H9 (cell line): ENCODE measurements at regions not wholly inside any gene's neighbourhood (a gene's known extent, or its start where the extent isn't known, plus 50 kb on each side); places are given as distances from the start of the nearest gene placed in this dataset.

ENCODE experiments used
- DNase-seq: peaks from one replicate; pipeline ENCODE4 v3.0.0-alpha.2; 2017
- H2AFZ ChIP-seq: one replicate; pipeline ENCODE4 v1.6.1; 2013; ENCODE audit warnings: mild to moderate bottlenecking, low read length, control low read depth, moderate library complexity
- H2AK5ac ChIP-seq: 2 replicates; pipeline ENCODE4 v1.6.1; 2013; ENCODE audit warnings: low read length, control low read depth, mixed read lengths; ENCODE audit not compliant: insufficient read length
- H2BK120ac ChIP-seq: one replicate; pipeline ENCODE4 v1.6.1; 2013; ENCODE audit warnings: low read depth, mild to moderate bottlenecking, low read length, control low read depth, inconsistent platforms; ENCODE audit not compliant: poor library complexity, severe bottlenecking
- H2BK12ac ChIP-seq: 2 replicates; pipeline ENCODE4 v1.6.1; 2013; ENCODE audit warnings: low read length, control low read depth, mixed read lengths, low read depth; ENCODE audit not compliant: insufficient read length
- H2BK15ac ChIP-seq: 2 replicates; pipeline ENCODE4 v1.6.1; 2013; ENCODE audit warnings: low read depth, low read length, control low read depth
- H2BK20ac ChIP-seq: one replicate; pipeline ENCODE4 v1.6.1; 2013; ENCODE audit warnings: low read depth, mild to moderate bottlenecking, low read length, control low read depth, inconsistent platforms; ENCODE audit not compliant: poor library complexity, severe bottlenecking
- H2BK5ac ChIP-seq: 2 replicates; pipeline ENCODE4 v1.6.1; 2013; ENCODE audit warnings: low read length, control low read depth, mixed read lengths; ENCODE audit not compliant: insufficient read length
- H3K14ac ChIP-seq: 2 replicates; pipeline ENCODE4 v1.6.1; 2013; ENCODE audit warnings: low read length, control low read depth; ENCODE audit not compliant: insufficient read depth
- H3K18ac ChIP-seq: 2 replicates; pipeline ENCODE4 v1.6.1; 2013; ENCODE audit warnings: low read depth, mild to moderate bottlenecking, mixed read lengths, low read length, control low read depth; ENCODE audit not compliant: insufficient read length
- H3K23ac ChIP-seq: 2 replicates; pipeline ENCODE4 v1.6.1; 2013; ENCODE audit warnings: low read length, control low read depth, mixed read lengths, low read depth; ENCODE audit not compliant: insufficient read length
- H3K23me2 ChIP-seq: 2 replicates; pipeline ENCODE4 v1.6.1; 2013; ENCODE audit warnings: low read depth, mild to moderate bottlenecking, mixed read lengths, low read length, control low read depth; ENCODE audit not compliant: insufficient read length, poor library complexity, severe bottlenecking
- H3K27ac ChIP-seq: 2 replicates; pipeline ENCODE4 v1.5.1; 2013; ENCODE audit warnings: low read length, control low read depth, mixed read lengths, low read depth; ENCODE audit not compliant: insufficient read length
- H3K27me3 ChIP-seq: 2 replicates; pipeline ENCODE4 v1.6.1; 2013; ENCODE audit warnings: low read length, control low read depth, inconsistent platforms; ENCODE audit not compliant: insufficient read depth
- H3K4ac ChIP-seq: 2 replicates; pipeline ENCODE4 v1.6.1; 2013; ENCODE audit warnings: low read depth, mild to moderate bottlenecking, control low read depth, inconsistent platforms, low read length, moderate library complexity
- H3K4me1 ChIP-seq: 2 replicates; pipeline ENCODE4 v1.6.1; 2013; ENCODE audit warnings: low read length, control low read depth, inconsistent platforms; ENCODE audit not compliant: insufficient read depth
- H3K4me2 ChIP-seq: 2 replicates; pipeline ENCODE4 v1.6.1; 2013; ENCODE audit warnings: low read length, control low read depth, mixed read lengths; ENCODE audit not compliant: insufficient read length, insufficient read depth
- H3K56ac ChIP-seq: 2 replicates; pipeline ENCODE4 v1.6.1; 2013; ENCODE audit warnings: low read depth, mild to moderate bottlenecking, mixed read lengths, low read length, control low read depth; ENCODE audit not compliant: insufficient read length
- H3K79me1 ChIP-seq: 2 replicates; pipeline ENCODE4 v1.6.1; 2013; ENCODE audit warnings: low read depth, mild to moderate bottlenecking, moderate library complexity, low read length, control low read depth, inconsistent platforms; ENCODE audit not compliant: insufficient read depth, poor library complexity, severe bottlenecking
- H3K79me2 ChIP-seq: 2 replicates; pipeline ENCODE4 v1.6.1; 2013; ENCODE audit warnings: low read length, control low read depth, inconsistent platforms; ENCODE audit not compliant: insufficient read depth
- H3K9ac ChIP-seq: 2 replicates; pipeline ENCODE4 v1.6.1; 2013; ENCODE audit warnings: low read length, control low read depth, mixed read lengths; ENCODE audit not compliant: insufficient read length; ENCODE audit errors: extremely low read depth
- H3K9me3 ChIP-seq: one replicate; pipeline ENCODE4 v1.6.1; 2013; ENCODE audit warnings: low read depth, low read length, inconsistent platforms; ENCODE audit not compliant: control insufficient read depth
- H3T11ph ChIP-seq: one replicate; pipeline ENCODE4 v1.6.1; 2013; ENCODE audit warnings: mild to moderate bottlenecking, low read length, control low read depth, inconsistent platforms
- H4K20me1 ChIP-seq: one replicate; pipeline ENCODE4 v1.6.1; 2013; ENCODE audit not compliant: control insufficient read depth, insufficient read length, insufficient read depth
- H4K5ac ChIP-seq: 2 replicates; pipeline ENCODE4 v1.6.1; 2013; ENCODE audit warnings: low read depth, mild to moderate bottlenecking, mixed read lengths, low read length, control low read depth; ENCODE audit not compliant: insufficient read length
- H4K8ac ChIP-seq: replicated peaks from 2 replicates; pipeline ENCODE4 v1.6.1; 2013; ENCODE audit warnings: low read length, control low read depth, mixed read lengths, low read depth; ENCODE audit not compliant: insufficient read length
- H4K91ac ChIP-seq: 2 replicates; pipeline ENCODE4 v1.6.1; 2013; ENCODE audit warnings: low read depth, mild to moderate bottlenecking, moderate library complexity, mixed read lengths, low read length, control low read depth; ENCODE audit not compliant: insufficient read length
- H3K27ac Mint-ChIP-seq, 3 experiments: 2 replicates in 2 of 3; 3 replicates in 1 of 3; pipeline ENCODE4 v1.8.0; 2020 to 2021; ENCODE audit warnings: mixed read lengths in 3 of 3, mild to moderate bottlenecking in 1 of 3, moderate library complexity in 1 of 3
- H3K27me3 Mint-ChIP-seq: 2 replicates; pipeline ENCODE4 v1.8.0; 2021; ENCODE audit warnings: low read depth, mild to moderate bottlenecking, moderate library complexity, mixed read lengths
- H3K36me3 Mint-ChIP-seq, 3 experiments: 2 replicates in 2 of 3; 3 replicates in 1 of 3; pipeline ENCODE4 v1.8.0; 2020 to 2021; ENCODE audit warnings: low read depth in 3 of 3, mixed read lengths in 3 of 3; ENCODE audit not compliant: insufficient read depth in 1 of 3
- H3K4me1 Mint-ChIP-seq, 2 experiments: 2 replicates each; pipeline ENCODE4 v1.8.0; 2020; ENCODE audit warnings: mixed read lengths in 2 of 2
- H3K4me3 Mint-ChIP-seq, 2 experiments: 2 replicates in 1 of 2; 3 replicates in 1 of 2; pipeline ENCODE4 v1.8.0; 2020 to 2021; ENCODE audit warnings: mild to moderate bottlenecking in 2 of 2, mixed read lengths in 2 of 2, moderate library complexity in 1 of 2
- H3K9me3 Mint-ChIP-seq, 2 experiments: 2 replicates in 1 of 2; 3 replicates in 1 of 2; pipeline ENCODE4 v1.8.0; 2020; ENCODE audit warnings: mild to moderate bottlenecking in 2 of 2, mixed read lengths in 2 of 2, moderate library complexity in 1 of 2
- WGBS: extraction: QIAGEN DNeasy Blood & Tissue Kit; methylation state at CpG from one replicate; pipeline ENCODE4 v1.1.7; 2013; ENCODE audit warnings: missing lambda C conversion rate, low lambda C conversion rate, mixed read lengths; ENCODE audit not compliant: insufficient read length; ENCODE audit errors: extremely low coverage; 5-methylcytosine and 5-hydroxymethylcytosine counted together
- TF ChIP-seq, protein P1 (sequence below): fragments of 200-600 bp; sonication (generic); conservative IDR thresholded peaks from 3 replicates; pipeline ENCODE4 v1.8.0; 2021; ENCODE audit warnings: antibody characterized with exemption, mild to moderate bottlenecking

DNA sequence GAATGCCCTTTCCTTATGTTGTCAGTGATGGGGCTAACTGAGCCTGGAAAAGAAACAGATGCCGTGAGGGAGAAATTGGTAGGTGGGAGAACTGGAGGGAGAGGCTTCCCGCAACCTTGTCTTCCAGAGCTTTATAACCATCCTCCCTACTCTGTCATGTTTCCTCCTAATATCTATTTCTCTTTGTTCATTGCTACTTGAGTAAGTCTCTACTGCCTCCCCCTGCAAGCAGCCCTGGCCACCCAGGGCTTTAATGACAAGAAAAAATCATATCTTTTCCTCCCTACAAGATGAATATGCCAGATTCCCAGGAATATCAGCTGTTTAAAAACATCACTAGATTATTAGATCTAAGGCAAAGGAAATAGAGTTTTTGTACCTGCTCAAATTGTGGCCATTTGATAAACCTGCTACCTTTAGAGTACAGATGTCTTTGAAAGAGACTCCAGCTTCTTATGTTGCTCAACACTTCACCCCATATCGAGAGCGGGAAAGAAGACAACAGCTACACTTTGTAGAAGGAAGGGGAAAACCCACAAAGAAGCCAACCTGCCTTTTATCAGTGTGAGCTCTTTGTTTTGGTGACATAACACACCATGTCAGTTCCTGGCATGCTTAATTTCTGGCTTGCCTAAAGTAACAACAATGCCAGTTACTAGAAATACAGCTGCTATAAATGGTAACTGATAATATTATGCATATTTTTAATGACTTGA lies 186.6 kb upstream of the LEF1 start:
- H2AFZ ChIP-seq: no peak overlapping the region
- no peak overlapping the region for H3K14ac ChIP-seq
- TF ChIP-seq, protein P1, sequence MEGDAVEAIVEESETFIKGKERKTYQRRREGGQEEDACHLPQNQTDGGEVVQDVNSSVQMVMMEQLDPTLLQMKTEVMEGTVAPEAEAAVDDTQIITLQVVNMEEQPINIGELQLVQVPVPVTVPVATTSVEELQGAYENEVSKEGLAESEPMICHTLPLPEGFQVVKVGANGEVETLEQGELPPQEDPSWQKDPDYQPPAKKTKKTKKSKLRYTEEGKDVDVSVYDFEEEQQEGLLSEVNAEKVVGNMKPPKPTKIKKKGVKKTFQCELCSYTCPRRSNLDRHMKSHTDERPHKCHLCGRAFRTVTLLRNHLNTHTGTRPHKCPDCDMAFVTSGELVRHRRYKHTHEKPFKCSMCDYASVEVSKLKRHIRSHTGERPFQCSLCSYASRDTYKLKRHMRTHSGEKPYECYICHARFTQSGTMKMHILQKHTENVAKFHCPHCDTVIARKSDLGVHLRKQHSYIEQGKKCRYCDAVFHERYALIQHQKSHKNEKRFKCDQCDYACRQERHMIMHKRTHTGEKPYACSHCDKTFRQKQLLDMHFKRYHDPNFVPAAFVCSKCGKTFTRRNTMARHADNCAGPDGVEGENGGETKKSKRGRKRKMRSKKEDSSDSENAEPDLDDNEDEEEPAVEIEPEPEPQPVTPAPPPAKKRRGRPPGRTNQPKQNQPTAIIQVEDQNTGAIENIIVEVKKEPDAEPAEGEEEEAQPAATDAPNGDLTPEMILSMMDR: no peak
- H2BK15ac ChIP-seq: no peak overlapping the region
- no peaks in the 10 kb centered on the region; the same call in 1 of the 2 replicates for H3K4me1 ChIP-seq
- H4K8ac ChIP-seq: no peak overlapping the region
- no peak overlapping the region for H2BK20ac ChIP-seq
- no peak for DNase-seq
- H3K79me1 ChIP-seq: no peaks in the 10 kb centered on the region
- no peak overlapping the region for H3K23ac ChIP-seq
- no peaks in the 10 kb centered on the region for H3K79me2 ChIP-seq
- no peak overlapping the region for H3T11ph ChIP-seq
- H2AK5ac ChIP-seq: no peak overlapping the region
- no peaks in the 10 kb centered on the region for H3K9me3 ChIP-seq
- no peaks in the 10 kb centered on the region for H4K20me1 ChIP-seq
- no peak overlapping the region for H3K18ac ChIP-seq
- Mint-ChIP-seq H3K4me3 (no peak overlapping the region), H3K9me3 (no peaks in the 10 kb centered on the region), H3K36me3 (no peaks in the 10 kb centered on the region), H3K27ac (no peak overlapping the region; a peak in 1 of 7 replicates), H3K4me1 (peaks cover 4 to 5% of the 10 kb centered on the region in 2 experiments; a peak in 3 of 4 replicates), H3K27me3 (peaks cover 2% of the 10 kb centered on the region; the same call in 1 of the 2 replicates)
- no peak overlapping the region for H4K5ac ChIP-seq
- H3K56ac ChIP-seq: no peak overlapping the region
- no peaks in the 10 kb centered on the region for H3K23me2 ChIP-seq
- no peak overlapping the region for H3K9ac ChIP-seq
- no CpG with 5 or more reads among the region's 4 CpGs for WGBS
- H2BK120ac ChIP-seq: no peak overlapping the region
- H3K4me2 ChIP-seq: no peak overlapping the region
- no peak overlapping the region for H2BK5ac ChIP-seq
- no peak overlapping the region for H3K27ac ChIP-seq
- H2BK12ac ChIP-seq: no peak overlapping the region
- H3K4ac ChIP-seq: no peak overlapping the region
- no peaks in the 10 kb centered on the region for H3K27me3 ChIP-seq
- H4K91ac ChIP-seq: no peak overlapping the region
